NB4 (cell line): ENCODE measurements at regions not wholly inside any gene's neighbourhood (a gene's known extent, or its start where the extent isn't known, plus 50 kb on each side); places are given as distances from the start of the nearest gene placed in this dataset.

ENCODE experiments used
- CTCF ChIP-seq: IDR thresholded peaks from one replicate; pipeline ENCODE4 v1.5.1; 2012; ENCODE audit warnings: low read depth, low read length
- MYC ChIP-seq: IDR thresholded peaks from 2 replicates; pipeline ENCODE4 v1.6.1; 2011; ENCODE audit warnings: low read depth, low read length
- POLR2A ChIP-seq: IDR thresholded peaks from 2 replicates; pipeline ENCODE4 v1.6.1; 2011; ENCODE audit warnings: mild to moderate bottlenecking; ENCODE audit not compliant: insufficient read length; ENCODE audit errors: extremely low read depth
- TF ChIP-seq, protein P1 (sequence below): IDR thresholded peaks from 2 replicates; pipeline ENCODE4 v1.6.1; 2011; ENCODE audit warnings: low read depth, low read length

DNA sequence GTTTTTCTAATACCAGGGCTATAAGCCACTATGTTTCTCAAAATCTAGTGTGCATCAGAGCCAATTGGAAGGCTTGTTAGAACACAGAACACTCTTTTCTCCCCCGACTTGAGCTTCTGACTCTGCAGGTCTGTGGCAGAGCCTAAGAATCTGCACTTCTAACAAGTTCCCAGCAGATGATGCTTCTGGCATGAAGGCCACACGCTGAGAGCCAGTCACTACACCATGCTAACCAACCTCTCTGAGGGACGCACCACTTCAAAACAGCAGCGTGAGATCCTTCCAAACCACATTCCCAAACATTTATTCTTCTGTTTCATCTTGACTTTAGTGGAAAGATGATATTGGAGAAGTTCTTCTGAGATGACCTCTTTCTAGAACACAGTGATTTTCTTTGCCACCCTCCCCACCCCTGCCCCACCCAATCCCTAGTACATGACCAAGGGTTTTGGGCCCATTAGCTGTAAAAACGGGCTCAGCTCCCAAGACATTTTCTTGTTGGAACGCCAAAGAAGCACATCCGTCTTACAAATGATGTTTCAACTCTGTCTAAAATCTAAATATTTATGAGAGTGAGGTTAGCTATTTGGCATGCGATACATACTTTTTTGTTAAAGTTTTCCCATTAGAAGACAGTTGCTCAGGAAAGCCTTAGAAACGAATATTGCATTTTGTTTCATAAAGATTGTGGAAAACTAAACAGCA, 391.9 kb downstream of the TMEM182 start:
- no peak for TF ChIP-seq POLR2A
- no peak for TF ChIP-seq CTCF
- TF ChIP-seq, protein P1, sequence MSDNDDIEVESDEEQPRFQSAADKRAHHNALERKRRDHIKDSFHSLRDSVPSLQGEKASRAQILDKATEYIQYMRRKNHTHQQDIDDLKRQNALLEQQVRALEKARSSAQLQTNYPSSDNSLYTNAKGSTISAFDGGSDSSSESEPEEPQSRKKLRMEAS, result no peak
- no peak for TF ChIP-seq MYC
